ENCODE measurements at regions not wholly inside any gene's neighbourhood (a gene's known extent, or its start where the extent isn't known, plus 50 kb on each side); places are given as distances from the start of the nearest gene placed in this dataset.

DNA sequence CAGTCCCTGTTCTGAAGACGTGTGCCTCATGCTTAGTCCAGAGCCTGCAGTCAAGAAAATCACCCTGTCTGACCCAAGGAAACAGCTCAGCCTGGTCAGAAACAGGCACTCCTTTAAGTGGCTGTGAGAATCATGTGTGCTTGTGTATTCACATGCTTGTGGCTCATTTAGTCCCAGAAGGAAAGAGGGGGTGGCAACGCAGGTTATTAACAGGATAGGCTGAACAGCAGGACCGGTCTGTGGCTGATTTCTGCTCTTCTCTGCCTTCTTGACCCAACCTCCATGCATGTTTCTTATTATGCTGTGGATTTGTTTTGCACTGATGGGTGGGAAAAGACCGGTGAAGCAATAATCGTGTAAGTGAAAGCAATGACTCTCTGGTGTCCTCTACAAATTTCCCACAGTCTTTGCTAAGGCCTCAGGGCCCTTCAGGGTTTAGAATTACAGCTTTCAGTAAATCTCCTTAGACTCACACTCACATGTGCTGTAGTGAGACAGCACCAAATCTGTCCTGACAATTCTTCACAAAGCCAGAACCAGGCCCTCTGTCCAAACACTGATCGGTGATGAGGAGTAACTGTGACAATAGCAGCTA, 288.1 kb downstream of the ETS1 start:
- no peak for DNase-seq

DNA sequence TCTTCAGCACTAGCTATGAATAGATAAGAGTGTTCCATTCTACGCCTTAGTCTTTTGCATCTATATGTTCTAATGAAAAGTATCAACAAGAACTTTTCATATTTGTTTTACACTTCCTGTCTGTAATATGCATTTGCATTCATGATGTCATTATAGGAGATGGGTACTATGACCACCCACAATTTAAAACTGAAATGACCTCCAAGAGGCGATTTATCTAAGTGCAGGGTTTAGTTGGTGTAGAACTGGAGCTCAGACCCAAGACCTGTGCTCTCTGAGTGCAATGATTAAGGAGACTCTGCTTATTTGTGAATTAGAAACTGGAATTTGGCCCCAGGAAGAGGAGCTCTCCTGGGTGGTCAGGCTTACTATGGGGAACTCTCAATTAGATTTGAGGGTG, 289.1 kb downstream of the ETS1 start:
- DNase-seq, result no peak

DNA sequence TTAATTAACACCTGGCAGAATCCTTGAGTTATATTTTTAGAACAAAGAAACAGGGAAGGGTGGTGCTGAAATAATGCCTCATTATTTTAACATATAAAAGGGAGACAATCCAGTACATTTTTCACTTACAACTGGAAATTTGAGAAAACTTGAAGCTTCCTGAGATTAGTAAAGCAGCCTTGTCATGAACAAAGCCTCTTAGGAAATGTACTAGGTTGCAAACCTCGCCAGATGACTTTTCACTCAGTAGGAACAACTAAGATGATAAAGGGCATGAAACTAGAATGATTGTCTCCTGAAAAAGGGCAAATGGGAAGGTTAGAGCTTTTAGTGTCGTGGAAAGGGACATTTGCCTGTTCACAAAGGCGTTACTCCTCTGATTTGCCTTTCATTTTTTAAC, 289.6 kb downstream of the ETS1 start:
- DNase-seq, result no peak

DNA sequence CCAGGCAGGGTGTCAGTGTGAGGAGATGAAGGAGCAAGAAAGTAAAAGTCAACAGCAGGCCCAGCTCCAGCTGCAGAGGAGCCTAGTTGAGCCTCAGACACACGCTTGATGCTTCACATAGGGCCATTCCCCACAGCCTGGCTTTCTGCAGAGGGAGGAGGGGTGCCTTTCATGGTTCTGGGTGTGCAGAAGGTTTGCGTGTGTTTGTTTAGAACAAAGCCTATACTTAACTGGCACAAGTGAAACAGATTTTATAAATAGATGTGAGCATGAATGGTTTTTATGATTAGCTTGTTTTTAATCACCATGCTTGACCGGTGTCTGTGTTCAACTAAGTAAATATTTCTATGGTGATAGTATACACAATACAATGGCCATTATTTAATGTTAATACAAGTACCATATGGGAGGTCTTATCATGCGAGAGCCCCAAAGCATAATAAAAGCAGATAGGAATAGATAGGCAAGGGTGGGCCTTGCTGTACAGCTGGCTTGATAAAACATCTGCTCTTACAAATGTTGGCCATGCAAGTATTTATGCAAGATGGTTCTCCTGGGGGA, 290.2 kb downstream of the ETS1 start:
- no peak for DNase-seq

DNA sequence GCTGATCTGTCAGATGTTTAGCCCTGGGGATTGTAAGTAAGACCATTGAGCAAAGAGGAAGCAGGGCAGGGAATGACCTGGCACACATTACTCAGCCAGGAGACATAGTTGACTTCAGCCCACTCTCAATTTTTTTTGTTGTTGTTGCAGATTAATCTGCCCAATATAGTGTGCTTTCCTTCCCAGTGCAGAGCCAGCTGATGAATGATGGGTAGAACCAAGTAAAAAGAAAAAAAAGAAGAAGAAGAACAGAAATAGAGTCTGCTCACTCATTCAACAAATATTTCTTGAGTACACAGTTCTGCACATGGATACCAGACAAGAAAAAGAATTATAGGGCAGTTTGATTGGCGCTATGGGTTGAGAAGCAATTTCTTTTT, 292.7 kb downstream of the ETS1 start:
- no peak for DNase-seq

DNA sequence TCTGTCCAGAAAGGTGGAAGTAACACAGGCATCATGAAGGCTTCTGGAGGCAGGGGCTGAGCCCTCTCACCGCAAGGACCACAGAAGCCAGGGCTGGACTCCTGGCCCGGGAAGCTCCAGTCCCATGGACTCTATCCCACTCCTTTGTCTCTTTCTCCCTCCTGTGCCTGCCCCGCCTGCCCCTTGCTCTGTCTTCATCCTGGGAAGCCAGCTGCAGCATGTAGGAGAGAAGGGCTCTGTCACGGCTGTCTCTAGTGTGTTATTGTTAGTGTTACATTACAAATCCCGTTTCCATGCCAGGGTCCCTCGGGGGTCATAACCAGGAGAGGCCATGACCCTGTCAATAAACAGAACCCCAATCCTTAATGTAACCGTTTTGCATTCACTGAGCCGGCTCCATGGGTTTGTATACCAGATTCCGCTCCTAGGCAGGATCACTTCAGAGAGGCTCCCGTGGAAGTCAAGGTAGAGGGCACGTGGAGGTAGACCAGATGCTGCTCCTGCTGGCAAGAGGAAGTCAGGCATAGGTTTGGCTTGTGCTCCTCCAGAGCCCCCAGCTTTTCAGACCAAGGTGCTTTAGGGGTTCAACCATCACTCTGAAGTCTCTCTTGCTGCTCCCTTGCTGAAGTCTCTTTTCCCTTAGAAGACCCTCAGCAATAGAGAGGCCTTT, 293.2 kb downstream of the ETS1 start:
- peak; percentile 54 for DNase-seq

DNA sequence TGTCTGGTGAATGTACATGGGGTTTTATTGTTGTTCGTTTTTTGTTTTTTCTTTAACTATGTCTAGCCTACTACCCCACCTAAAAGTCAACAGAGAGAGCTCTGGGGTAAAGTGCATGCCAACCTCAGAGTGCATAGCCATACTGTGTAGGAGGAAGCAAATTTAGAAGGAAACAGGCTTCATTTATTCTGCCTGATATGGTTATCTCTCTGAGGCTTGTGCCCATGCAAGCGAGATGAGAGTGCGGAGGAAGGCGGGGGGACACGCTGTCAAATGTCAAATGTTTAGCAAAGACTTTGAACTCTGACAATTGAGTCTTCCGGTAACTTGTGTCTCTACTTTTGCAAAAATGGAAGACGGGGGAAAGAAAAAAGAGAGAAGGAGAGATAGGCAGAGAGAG, 295.5 kb downstream of the ETS1 start:
- DNase-seq, result no peak

DNA sequence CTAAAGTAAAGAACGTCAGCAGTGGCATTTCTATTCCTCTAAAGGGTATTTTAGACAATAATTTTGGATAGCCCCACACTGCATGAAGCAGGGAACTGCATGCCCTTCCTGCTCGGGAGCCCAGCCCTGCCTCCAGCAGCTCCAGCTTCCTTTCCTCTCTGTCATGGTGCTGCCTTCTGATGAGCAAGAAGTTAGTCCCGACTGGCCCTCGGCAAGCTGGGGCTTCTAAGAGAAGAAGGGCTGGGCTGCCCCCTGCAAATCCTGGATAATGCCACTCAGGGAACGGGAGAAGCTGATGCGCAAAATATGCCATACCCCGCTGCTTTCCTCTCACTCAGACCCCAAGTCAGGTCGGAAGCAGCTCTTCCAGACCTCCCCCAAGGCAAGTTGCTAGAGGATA, 296.4 kb downstream of the ETS1 start:
- DNase-seq, result no peak

DNA sequence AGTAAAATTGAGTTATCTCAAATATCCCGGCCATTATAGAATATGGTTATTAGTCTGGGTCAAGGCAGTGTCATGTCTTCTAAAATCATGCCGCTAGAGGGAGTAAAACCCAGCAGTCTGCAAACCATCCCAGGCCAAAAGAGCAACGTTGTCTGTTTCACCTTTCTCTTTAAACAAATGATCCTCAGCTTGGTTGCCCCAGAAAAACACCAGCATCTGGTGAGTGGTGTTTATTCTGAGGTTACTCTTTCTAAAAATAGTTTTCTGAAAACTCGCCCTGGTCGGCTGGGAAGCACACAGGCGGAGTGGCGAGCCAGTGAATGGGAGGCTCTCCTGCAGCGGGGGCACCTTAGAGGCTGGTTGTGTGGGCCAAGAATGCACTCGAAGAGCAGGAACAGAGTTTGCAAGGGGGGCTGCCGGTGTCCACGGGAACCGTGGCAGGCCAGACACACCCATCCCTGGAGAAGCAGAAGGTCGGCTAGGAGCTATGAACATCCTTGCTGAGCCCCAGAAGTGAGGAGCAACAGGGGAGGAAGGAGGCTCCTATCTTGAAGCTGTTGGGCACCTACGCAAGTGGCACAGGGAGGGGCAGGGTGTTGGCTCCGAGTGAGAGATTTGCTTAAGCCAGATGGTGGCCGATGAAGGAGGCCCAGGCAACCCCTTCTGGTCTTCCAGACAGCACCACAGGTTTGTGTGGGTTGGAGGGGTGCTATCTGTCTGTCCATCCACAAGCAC, 297.1 kb downstream of the ETS1 start:
- peak; percentile 59 for DNase-seq

DNA sequence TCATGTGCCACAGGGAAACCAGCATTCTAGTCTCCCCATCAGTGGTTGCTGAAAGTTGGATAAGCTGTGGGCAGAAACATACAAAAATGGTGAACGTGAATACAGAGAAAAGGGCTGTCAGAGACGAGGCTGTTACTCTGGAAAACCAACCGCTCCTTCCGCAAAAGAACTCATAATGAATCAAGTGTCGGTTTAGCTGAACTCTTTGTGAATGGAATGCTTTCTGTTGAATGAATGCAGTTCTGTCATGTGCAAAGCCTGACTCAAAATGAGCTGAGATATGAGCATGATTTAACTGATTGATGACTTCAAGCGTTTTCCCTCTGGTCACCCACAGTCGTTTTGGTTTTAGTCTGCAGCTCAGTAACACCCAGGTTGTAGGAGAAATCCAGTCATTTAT, 298.3 kb downstream of the ETS1 start:
- no peak for DNase-seq

DNA sequence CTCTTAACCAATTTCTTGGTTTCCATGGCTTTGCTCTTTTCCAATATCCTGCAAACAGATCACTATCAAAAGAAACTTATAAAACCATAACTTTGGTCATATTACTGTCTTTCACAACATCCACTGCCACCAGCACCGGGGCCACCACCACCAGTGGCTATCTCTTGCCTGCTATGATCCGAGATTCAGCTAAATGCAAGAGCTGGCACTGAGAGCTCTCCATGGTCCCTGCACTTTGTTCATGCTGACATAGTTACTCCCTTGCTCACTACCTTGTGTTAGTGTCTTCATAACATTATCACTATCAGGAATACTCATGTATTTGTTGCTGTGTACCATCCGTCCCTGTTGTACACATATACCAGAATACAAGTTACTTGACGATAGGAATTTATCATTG, 299.0 kb downstream of the ETS1 start:
- no peak for DNase-seq

DNA sequence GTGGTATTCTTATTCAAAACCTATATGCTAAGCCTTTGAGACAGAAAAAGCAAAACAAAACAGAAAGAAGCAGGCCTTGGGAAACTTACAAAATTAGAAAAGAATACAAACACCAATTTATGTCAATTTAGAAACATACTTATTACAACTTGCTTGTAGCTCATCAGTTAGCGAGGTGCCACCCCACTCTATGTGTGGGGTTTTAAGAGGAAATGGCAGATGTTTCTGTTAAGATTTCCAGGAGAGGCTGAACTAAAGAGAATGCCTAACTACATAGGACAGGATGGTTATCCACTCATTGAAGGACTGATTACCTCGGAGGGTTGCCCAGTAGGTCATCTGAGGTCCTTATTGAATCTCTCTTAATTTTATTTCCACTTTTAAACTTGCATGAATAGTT, 302.0 kb downstream of the ETS1 start:
- DNase-seq, result no peak

DNA sequence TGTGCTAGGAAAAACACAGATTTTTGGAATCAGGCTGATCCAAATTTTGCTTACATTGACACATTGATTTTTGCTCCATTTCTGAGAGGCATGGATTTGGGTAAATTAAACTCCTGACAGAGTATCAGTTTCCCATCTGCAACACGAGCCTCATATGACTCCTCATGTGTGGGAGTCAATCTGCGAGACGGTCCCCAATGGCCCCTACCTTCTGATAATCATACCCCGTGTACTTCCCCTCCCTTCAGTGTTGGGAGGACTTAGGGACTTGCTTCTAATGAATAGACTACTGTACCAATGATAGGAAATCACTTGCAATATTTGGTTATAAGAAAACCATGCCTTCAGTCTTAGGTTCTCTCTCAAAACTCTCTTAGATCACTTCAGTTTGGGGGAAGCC, 302.7 kb downstream of the ETS1 start:
- DNase-seq, result no peak

DNA sequence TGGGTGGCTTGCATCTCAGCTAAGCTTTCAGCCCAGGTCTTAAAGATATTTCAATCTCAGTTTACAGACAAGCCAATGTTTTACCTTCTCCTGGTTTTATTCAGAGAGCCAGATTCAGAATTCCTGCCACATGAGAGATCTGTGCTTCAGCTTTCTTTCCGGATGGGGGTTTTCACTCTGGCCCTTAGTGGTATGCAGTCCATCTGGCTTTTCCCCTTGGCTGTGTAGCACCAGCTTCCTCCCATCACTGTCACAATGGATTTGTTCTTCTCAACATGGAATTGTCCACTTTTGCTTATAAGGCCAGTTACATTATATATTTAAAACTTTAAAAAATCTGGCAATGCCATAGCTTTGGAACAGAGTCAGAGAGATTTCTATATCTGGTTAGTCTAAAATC, 303.9 kb downstream of the ETS1 start:
- no peak for DNase-seq

DNA sequence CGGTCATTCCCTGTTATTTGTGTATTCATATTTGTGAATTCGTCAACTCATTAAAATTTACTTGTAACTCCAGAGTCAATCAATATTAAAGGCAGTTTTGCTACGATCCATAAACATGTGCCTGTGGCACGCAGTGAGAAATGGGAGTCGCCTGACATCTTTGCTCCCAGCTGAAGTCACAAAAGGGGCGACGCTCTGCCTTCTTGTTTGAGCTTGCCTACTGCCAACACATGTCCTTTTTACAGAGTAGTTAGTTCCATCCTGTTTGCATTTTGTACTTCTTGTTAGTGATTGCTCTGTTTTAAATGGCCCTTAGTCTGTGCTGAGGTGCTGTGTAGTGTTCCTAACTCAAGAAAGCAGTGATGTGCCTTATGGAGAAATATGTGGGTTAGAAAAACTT, 305.3 kb downstream of the ETS1 start:
- DNase-seq, result no peak

DNA sequence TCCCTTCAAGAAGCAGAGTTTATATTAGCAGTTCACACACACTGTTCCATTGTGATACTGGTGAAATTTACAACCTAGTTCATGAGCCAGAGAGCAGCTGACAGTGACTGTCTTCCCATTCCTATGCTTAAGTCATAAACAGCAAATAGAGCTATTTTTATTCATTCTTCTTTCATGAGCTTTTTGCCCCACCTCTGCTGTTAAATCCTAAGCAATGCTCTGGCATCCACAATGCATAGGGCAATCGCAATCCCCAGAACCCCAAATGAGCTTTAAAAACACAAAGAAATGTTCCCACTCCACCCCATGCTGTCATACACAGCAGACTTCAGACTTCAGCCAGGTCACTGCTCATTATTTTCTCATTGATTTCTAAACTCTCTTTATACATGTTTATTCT, 307.5 kb downstream of the ETS1 start:
- no peak for DNase-seq

DNA sequence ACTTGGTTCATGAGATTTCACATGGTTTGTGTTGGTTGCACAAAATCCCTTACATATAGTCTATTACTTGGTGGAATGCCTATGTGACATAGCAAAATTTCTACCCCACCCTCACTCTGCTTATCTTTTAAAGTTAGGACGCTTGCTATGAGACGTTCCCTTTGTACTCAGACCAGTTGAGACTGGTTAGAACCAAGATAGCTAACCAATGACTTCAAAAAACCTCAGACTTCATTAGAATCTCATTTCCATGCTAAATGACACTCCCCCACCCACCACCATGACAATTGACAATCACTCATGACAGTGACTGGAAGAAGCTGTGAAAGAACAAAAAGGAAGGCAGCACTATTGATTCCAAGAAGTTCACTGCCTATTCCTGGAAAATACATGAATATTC, 313.6 kb downstream of the ETS1 start:
- no peak for DNase-seq

DNA sequence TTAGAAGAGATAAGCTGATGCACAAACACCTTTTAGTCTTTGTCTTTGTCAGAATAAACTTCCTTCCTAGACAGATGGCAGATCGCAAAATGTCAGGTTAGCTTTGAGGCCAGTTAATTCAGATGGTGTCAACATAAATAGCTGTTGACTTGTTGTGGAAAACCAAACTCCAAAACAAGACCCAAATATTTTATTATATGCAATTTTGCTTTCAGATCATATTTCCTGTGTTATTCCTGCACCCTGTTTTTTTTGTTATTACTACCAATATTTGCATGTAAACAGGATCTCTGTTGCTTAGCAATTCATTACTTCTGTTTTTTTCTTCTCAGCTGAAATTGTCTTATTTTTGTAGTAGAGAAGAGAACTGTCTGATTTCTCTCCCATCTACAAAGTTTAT, 316.0 kb downstream of the ETS1 start:
- DNase-seq, result no peak

DNA sequence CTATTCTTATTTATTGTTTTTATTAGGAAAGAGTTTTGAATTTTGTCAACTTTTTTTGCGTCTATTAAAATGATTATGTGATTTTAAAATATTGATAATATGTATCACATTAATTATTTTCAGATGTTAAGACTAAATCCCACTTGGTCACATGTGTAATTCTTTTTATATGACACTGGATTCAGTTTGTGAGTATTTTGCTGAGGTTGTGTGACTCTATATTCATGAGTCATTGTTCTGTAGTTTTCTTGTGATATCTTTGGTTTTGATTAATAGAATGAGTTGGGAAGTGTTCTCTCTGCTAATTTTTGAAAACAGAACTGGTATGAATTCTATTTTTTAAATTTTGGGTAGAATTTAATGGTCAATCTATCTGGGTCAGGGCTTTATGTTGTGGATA, 317.9 kb downstream of the ETS1 start:
- no peak for DNase-seq

DNA sequence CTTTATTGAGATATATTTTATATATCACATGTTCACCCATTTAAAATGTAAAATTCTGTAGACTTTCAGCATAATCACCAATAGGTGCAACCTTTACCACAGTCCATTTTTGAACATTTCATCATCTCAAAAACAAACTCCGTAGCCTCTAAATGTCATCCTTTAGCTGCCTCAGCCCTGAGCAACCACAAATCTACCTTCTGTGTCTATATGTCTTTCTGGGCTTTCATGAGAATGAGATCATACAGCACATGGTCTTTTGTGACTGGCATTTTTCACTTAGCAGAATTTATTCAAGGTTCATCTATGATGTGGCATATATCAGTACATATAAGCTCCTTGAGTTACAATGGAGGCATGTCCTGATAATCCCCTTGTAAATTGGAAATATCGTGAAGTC, 320.5 kb downstream of the ETS1 start:
- no peak for DNase-seq

DNA sequence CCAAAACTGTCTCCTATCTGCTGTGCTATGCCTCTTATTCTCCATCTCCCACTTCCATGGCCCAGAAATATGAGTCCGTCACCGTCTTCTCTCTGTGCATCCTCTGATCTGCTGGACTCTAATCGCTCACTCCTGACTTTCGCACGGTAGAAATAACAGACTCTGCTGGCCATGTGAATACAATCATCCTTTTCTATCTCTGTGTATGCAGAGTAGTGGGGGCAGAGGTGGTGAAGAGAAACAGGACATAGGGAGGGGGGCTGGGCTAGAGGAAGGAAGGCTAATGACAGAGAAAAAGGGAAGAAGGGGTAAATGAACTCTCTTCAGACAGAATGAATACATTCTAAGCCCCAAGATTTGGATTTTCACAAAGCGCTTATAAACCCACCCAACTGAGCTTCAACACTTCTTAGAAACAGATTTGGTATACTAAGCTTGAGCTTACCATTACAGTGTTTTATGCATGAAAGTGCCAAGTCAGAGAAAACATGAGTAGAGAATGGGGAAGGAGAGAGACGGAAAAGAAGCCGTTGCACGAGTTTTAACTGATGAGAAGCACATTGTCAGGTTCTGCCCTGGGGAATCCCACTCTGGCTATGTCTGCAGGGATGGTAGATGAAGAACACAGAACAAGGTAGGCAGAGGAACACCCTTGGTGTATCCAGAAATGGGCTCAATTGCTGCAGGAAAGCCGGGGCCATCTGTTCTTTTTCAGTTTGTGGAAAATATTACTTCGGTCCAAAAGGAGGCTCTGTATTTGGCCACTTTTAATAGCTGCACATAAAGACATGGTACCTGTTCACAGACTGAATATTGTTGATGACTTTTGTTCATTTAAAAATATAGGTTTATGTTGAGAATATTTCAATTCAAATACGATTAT, 324.7 kb downstream of the ETS1 start:
- no peak for DNase-seq

DNA sequence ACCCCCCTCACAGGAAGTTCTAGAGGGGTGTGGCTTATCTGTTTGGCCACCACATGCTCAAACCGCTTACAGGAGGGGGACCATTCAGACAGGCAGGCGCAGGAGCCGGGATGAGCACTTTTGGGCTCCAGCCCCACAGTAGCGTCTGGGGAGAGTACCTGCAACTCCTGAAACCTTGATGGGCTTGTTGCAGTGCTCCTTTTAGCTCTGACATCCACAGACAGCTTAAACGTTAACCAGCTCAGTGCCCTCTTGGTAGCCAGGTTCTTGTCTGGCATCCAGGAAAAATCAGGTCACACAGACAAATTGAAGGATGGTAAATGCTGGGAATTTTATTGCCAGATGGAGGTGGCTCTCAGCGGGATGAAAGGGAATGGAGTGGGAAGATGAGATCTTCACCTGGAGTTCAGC, 326.3 kb downstream of the ETS1 start:
- no peak for DNase-seq
